Suppressor macrophage treated with lipopolysaccharide for 4 hours (primary cell): ENCODE measurements at regions not wholly inside any gene's neighbourhood (a gene's known extent, or its start where the extent isn't known, plus 50 kb on each side); places are given as distances from the start of the nearest gene placed in this dataset.
"Not testable (repeated sequence)": the region's sequence is repeated elsewhere in the genome, so short reads cannot be mapped to it uniquely, and the experiment has no call there.

ENCODE experiments used
- DNase-seq: peaks from one replicate; pipeline ENCODE4 v3.0.0-alpha.2; 2020

GRCh38 chr2:237196866-237197618 lies 111.4 kb downstream of the COPS8 start:
- no peak for DNase-seq

DNA sequence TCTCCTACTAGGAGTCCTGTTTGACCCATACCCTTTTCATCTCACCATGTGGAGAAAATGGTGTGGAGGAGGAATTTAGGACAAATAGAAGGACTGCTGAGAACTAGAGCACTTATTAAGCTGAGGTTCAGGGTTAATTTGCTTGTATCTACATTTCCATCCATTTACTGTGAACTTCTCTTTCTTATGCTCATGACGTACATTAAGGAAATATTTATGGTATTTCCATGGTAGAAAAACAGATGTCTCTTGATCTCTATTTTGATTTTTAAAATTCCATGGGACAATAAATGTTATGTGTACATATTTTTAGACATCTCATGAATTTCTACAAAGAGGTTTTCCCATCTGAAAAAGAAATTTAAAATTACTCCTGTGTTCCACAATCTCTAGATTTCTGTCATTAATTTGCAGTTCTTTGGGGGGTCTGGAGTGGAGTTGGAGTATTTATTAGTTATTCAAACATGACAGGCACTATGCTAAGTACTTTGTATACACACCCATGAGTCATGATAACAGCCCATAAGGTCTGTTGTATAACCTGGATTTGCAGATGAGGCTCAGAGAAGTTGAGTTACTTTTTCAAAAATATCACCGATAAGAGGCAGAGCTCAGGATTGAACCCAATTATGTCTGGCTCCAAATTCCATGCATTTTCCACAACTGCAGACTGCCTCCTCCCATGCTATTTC lies 112.6 kb downstream of the COPS8 start:
- DNase-seq = no peak

DNA sequence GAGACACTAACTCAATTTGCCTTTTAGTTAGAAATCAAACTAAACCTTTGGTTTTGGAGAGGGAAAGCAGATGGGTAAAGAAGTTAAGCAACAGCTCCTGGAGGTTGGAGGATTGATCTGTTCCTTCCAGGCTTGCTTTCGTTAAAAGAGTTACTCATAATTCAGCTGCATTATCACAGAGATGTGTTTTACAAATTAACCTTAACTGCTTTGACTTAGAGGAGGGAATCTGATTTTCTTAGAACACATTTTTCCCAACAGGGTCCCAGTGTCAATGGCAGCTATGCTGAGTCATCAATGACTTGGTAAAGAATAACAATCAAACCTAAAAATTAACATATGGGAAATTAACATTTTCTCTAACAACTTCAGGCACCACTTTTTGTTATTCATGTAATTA lies 113.4 kb downstream of the COPS8 start:
- DNase-seq = no peak

- DNase-seq = no peak
Observed at GRCh38 chr2:237199577-237199976, 113.9 kb downstream of the COPS8 start.

DNA sequence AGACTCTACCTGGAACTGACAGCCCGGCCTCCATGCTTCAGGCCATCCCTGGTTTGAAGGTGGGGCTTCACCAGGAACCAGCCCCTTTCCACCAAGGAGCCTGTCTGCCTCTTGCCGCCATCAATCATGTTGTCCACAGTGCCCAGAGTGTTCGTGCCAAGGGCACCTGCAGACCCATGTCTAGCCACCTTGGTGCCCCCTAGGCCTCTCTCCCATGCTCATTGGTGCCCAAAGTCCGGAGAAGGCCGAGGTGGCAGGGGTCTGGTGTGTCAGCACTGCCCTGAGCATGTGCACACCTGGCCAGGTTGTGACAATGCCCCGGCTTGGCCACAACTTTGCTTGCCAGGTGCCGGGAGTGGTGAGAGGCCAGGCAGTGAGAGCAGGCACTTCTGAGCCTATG lies 114.8 kb downstream of the COPS8 start:
- DNase-seq = no peak

DNA sequence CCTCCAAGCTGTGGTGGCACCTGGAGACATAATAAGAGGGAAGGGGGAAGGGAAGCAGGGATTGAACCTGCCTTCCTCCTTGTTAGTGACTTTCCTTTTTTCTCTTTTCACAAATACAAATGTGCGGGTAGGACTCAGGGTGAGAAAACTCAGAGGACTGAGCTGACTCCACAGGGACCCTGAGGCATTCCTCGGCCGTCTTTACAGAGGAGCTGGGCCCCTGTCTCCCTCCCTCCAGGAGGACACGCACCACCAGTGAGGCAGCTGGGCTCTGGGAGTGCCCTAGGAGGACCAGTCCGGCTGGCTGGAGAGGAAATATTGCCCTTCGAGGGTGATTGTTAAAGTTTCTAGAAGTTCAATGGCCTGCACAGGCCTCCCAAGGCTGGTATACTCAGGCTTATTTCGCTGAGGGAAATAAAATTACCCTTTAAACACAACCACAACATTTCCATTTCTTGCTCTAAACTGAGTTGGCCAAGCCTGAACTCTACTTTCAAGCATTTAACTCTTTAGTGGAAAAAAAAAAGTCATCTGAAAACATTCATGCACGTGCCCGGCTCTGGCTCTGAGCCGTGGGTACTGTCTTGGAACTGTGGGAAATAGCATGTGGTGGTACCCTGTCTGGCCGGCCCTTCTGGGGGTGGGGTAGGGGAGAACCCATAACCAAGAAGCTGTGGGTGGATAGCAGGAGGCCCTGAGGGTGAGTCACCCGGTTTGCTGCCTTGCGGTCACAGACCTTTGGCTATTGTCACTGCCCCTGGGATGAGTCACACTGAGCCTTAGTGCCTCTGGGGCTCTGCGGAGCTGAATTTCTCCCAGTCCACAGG lies 116.0 kb downstream of the COPS8 start:
- peak; percentile 73 for DNase-seq

DNA sequence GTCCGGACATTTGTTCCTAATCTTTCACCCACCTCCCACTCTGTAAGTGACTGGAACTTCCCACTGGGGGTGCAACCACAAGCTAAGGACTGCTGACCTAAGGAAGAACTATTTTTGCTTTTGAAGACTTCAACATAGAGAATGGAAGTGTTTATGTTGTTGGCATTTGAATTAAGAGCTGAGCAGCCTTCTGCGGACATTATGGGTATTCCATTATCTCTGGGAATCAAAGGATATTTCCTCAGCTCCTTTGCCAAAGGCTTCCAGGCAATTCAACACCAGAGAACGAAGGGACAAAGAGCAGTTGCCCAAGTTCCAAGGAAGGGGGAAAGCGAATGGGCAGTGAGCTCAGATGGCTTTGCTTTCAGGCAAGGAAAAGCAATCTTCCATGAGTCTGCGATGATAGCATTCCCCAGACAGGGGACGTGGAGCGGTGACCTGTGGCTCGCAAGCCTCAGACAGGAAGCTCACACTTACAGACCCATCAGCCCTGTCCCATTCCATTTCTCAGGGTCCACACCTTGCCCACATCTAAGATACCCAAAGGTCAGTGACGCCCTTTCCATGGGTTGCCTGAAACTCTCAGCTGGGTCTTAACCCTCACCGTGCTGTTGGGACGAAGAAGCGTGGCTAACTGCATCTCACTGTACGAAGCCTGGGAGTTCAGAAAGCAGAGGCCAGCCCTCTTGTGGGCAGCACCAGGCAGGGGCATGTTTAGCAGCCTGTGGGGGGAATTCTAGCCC lies 116.8 kb downstream of the COPS8 start:
- no peak for DNase-seq

GRCh38 chr2:237205043-237205541 lies 119.4 kb downstream of the COPS8 start:
- DNase-seq = no peak

DNA sequence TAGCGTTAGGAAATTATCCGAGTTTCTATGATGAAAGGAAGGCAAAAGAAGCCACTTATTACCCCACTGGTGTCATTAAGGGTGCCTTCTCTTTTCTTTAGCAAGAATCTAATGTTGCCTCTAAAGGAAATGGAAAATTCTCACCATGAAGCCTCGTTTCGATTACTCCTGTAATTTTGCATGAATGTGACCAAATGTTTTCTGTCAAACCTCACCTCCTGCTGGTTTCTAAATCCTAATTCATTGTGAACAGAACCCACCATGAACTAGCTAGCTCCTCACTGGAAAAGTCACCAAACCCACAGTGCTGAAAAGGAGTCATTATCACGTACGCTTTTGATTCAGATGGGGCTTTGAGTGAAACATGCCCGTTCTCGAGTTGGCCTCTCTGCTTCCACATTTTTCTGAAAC lies 119.9 kb downstream of the COPS8 start:
- no peak for DNase-seq

DNA sequence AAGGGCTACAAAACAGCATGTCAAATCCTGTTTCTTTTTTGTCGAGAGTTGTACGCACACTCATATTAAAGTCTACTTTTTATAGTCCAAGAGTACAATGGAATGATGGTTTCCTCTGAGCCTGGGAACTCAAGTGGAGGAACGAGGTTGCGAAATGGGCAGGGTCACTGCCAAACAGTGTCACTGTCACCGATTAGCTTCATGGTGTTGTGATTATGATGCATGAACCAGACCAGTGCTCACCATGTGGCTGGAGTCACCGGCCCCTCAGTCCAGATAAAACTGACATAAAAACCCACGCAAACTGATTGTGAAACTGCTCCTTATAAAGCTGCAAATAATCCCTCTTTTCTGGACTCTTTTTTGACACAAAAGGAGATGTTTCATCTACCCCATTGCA lies 122.0 kb downstream of the COPS8 start:
- peak; percentile 72 for DNase-seq

GRCh38 chr2:237208373-237209260 lies 122.9 kb downstream of the COPS8 start:
- DNase-seq = no peak

DNA sequence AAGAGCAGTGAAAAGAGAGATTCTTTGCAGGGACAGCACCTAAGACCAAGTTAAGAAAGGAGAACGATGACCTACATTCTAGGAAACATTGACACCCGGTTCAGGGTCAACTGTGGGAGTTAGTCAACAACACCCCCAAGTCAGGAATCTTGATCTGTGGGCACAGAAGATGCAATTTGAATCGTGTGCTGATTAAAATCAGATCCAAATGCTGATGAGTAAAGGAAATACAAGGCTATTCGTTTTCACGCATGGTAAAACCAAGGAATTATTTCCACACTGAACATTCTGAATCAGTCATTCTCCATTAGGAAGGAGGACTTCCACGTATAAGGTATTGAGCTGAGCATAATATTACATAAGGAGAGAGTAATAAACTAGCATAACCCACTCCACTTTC lies 124.2 kb downstream of the COPS8 start:
- no peak for DNase-seq

DNA sequence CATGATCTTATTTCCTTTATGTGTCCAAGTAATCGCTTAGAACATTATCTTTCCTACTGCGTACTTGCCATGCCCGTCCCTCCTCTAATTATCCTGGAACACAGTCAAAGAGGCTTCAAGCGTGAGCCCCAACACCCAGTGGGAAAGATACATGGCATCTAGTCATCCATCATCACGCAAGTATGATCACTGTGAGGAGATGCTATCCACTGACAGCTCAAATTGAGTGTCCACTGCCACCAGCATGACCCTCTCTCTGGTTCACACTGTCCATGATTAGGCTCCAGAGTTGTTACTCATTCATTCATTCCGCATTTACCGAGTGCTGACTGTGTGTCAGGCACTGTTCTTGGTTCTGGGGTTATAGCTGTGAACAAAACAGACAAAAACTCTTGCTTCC lies 124.6 kb downstream of the COPS8 start:
- no peak for DNase-seq

GRCh38 chr2:237210763-237211162 lies 125.1 kb downstream of the COPS8 start:
- no peak for DNase-seq

- DNase-seq = not testable (repeated sequence)
Observed at GRCh38 chr2:237212356-237213279, 126.9 kb downstream of the COPS8 start.

GRCh38 chr2:237213315-237214022 lies 127.8 kb downstream of the COPS8 start:
- no peak for DNase-seq

GRCh38 chr2:237214030-237214675 lies 128.5 kb downstream of the COPS8 start:
- DNase-seq = no peak

DNA sequence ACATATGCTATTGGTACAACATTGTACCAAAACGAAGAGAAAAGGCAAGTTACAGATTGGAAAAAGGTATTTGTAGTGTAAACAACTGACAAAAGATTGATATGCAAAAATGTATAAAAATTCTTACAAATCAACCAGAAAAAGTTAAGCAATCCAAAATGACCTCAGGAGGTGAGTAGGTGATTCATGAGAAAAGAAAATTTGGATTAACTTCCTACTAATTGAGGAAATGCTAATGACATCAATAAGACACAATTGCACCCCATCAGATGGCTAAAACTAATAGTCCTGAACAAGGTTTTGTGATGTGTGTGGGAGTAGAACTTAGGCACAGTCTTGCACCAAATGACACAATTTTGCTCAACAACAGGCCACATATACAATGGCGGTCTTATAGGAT lies 129.3 kb downstream of the COPS8 start:
- DNase-seq = no peak

- no peak for DNase-seq
Observed at GRCh38 chr2:237217995-237218616, 132.4 kb downstream of the COPS8 start.
